HG03060 (cell line): ENCODE measurements at regions not wholly inside any gene's neighbourhood (a gene's known extent, or its start where the extent isn't known, plus 50 kb on each side); places are given as distances from the start of the nearest gene placed in this dataset.

Source experiments
- ATAC-seq: cut with Tn5 transposase; IDR thresholded peaks from one replicate; pipeline ENCODE4 v1.9.1; 2021; ENCODE audit warnings: low read depth, moderate number of reproducible peaks; ENCODE audit not compliant: unreplicated experiment

DNA sequence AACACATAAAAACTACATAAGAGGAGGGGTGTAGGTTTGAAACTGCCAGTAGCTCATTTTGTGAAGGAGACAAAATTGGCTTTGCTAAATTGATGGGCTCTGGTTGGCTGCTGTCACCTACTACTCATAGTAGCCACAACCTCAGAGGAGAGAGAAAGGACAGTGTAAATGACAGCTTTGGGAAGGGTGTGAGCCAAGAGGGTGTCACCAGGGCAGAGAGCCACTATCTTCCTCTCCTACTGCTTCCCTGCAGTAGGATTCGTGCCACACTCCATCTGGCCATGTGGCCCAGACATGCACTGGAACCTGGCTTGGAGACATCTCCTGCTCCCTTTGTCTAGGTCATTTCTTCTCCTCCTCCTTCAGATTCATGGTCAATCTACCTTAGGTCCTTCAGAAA lies 455.9 kb downstream of the ENC1 start:
- no peak for ATAC-seq

DNA sequence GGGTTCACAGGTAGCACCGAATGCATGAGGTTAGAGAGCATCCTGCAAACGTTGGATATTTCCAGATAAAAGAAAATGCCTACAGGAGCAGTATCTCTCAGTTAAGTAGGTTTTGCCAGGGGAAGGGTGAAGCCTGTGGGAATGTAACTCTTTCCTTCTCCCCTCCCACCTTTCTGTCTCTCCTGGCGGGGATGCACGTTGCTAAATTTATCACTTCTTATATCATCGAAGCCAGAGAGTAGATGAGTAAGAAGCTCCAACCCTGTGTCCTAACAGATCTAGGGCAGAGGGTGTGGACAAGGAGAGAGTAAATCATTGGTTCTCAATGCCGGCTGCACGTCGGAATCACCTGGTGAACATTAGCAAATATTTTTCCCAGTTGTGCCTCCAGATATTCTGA lies 457.5 kb downstream of the ENC1 start:
- no peak for ATAC-seq

DNA sequence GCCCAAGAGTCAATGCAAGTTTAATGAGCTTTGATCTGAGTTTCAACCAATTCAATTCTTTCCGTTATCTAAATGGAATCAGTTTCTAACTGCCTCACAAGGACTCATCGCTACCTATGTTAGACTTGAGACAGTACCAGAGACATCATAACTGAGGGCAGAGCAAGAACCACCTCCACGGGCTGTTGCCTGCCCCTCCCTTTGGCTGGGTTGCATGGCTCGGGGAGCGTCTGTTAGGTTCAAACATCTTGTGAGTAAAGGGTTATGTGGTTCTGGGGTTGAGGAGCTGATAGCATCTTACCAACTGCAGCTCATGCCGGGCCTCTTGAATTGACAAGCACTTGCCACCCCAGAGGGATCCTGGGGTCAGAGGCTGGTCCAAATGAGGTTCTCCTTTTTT lies 457.9 kb downstream of the ENC1 start:
- no peak for ATAC-seq

- no peak for ATAC-seq
Observed at GRCh38 chr5:74179701-74180100, 460.8 kb downstream of the ENC1 start.

DNA sequence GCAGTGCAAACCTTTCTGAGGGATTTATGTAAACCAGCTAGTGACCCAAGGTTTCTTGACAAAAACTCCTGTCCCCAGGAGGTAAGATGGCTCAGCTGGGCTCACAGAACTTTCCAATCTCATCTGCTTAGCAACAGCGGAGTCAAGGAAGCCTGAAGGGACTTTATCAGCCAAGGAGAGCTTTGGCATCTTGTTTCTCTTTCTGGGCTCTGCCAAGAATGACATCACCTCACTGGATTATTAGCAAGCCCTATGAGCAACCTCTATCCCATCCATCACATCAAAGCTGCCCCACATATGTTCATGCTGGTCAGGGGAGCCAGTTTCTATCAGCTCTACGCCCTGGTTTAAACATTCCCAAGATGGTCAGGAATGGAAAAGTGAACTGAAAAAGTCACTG lies 461.3 kb downstream of the ENC1 start:
- no peak for ATAC-seq

DNA sequence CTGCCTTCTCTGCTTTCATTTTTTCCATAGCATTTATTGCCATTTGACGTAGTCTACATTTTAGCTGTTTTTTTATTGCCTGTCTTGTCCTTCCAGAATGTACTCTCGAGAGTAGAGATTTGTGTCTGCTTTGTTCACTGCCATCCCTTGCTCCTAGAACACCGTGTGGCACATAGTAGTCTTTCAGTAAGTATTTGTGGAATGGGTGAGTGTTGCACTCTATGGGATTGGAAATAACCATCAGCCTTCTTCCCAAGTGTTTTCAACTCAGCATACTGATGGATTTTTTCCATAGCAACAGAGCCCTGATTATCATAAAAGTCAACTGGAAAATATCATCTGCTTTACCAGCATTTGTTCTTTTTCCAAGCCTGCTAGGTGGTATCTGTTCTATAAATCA lies 462.6 kb downstream of the ENC1 start:
- ATAC-seq: no peak

DNA sequence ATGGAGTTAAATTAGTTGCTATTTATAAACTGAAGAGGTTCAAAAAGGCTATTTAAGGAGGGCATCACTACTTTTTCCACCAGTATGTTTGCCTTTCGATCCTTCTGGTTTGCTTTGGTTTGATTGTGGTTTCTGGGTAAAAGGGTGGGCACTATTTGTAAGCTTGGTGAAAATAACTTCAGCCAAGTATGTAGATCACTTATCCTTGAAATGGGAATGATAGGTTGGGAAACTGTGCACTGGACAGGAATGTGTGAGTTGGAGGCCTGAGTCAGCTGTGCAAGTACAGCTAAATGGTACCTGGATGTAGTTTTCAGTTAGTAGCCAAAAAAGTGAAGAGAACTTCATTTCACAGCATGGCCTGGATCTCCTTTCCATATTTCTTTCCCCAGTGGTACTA lies 466.2 kb downstream of the ENC1 start:
- no peak for ATAC-seq

GRCh38 chr5:74173665-74174064 lies 466.9 kb downstream of the ENC1 start:
- no peak for ATAC-seq

GRCh38 chr5:74173241-74173640 lies 467.3 kb downstream of the ENC1 start:
- no peak for ATAC-seq

- no peak for ATAC-seq
Observed at GRCh38 chr5:74169701-74170100, 470.8 kb downstream of the ENC1 start.

DNA sequence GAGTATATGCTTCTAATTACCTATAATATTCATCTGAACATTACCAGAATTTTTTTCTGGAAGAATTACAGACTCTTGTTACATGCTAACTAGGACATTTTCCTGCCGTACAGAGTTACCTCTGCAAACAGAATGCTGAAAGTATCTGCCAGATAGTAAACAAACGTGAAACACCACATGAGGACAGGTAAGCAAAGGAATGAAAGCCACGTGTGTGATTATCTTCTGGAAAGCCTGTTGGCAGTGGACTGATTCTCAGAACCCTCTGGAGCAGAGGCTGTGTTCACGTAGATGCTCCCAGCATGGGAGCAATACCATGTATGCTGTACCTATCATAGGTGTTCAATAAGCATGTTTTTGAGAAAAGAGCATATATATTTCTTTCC lies 472.6 kb downstream of the ENC1 start:
- no peak for ATAC-seq

DNA sequence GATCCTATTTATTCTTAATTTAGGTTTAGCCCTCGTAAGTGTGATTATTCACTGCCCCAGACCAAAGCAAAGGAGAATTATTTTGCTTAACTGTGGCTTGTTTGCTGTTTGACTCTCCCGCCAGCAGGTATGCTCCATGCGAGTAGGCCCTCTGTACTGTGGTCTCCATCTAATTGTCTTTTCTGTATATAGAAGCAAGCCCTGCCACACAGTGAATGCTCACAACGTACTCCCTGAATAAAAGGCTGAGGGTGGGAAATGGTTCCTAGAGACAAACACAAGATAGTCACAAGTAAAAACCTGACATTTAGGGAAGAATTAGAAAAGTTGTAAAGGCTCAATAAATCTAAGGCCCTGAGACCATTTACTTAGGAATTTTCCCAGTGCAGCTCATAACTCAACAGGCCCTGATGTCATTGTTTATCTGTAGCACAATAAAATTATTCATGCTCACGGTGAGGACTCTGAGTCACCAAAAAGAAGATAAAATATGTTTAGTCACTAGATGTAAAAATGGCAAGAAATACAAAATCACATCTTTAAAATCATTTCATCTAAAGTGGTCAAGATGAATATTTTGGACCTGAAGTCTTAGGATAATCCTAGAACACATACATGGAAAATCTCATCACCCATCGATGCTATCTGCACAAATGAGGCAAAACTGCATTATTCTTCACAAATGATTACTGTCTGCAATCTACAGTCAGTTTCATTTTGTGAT lies 473.2 kb downstream of the ENC1 start:
- ATAC-seq: no peak

GRCh38 chr5:74166064-74166463 lies 474.5 kb downstream of the ENC1 start:
- no peak for ATAC-seq

- ATAC-seq: no peak
Observed at GRCh38 chr5:74164725-74165235, 475.7 kb downstream of the ENC1 start.

DNA sequence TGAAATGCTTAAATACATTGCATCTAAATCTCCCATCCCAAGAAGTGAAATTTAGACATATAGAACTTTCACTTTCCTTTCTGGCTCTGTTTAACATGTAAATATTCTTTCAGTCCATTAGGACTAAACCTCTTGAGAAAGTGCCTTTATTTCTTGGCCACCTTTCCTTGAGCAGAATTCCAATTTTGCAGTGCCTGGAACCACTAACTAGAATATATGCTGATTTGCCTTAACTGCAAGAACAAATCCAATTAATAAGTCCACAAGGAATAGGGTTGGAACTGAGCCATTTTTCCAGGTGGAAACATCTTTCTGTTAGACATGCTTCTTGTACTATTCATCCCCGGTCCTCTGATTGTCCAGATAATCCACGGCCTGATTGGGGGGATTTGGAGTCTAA lies 478.0 kb downstream of the ENC1 start:
- no peak for ATAC-seq

DNA sequence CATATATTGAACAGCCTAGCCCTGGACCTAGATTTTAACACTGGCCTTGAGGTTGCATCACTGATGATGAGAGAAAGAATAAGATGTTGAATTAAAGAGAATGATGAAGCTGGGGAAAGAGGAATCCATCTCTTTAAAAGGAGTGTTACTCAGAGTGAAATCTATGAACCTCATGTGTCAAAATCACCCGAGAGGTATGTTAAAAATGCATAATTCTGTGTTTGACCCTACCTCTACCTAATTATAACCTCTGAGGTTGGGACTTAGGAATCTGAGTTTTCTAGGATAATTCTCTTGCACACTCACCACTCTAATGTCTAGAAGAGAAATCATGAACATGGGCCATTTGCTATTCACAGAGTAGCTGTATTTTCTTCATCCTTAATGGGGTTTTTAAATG lies 479.4 kb downstream of the ENC1 start:
- no peak for ATAC-seq

DNA sequence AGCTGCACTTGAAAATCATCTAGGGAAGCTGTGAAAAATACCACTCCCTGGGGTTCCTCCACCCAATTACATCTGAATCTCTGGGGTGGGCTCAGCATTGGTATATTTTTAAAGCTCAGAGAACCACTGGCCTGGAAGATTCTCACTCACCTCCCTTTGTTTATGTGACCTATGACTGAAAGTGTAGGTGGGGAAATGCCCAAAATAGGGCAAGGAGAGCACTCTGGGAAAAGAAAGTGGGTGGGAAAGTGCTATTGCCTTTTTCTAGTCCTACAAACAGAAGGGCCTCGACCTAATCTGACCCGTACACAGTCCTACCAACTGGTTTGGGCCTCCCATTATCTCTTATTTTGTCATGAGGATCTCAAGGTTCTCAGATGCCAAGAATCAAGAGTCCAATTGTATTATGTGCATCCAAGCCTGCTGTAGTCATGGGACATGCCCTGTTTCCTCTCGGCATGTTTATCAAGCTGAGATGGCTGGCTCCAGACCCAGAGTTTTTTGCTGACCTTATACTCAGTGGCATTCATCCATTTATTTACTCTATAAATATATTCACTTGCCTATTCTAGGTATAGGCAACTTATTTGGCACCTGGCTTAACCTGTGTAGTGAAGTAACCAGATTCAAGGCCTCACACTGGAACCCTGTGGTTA lies 483.7 kb downstream of the ENC1 start:
- ATAC-seq: no peak

DNA sequence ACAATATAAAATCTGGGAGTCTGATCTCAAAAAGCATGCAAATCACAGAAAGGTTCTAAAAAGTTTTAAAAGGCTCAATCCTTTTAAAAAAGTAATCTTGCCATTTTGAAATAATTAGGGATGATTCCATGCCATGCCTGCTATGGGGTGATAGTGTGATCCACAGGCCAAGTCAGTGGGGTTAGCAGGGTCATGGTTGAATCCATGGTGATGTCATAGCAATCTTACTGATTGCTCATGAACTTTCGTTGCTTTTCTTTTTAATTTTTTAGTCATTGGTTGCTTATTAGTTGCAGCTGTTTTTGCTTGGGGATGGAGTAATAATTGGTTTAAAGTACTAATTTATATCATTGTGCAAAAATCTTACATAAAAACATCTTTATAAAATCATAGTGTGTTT lies 485.0 kb downstream of the ENC1 start:
- ATAC-seq: no peak

DNA sequence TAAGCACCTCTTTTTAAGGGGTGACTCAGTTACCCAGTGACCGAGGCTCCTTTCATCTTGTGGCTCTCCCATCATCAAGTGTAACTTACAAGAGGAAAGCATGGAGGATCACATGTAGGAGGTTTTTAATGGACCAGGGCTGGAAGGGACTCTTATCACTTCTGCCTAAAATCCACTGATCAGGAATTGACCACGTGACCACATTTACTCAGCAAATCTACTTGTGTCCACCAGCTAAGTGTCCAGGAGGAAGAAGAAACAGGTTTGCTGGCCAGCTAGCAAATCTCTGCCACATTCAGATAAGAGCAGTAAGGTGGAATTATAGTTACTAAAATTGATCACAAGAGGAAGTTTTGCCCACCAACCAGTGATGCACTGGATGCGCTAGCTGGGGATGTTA lies 486.0 kb downstream of the ENC1 start:
- no peak for ATAC-seq

GRCh38 chr5:74153255-74153790 lies 487.2 kb downstream of the ENC1 start:
- ATAC-seq: no peak

DNA sequence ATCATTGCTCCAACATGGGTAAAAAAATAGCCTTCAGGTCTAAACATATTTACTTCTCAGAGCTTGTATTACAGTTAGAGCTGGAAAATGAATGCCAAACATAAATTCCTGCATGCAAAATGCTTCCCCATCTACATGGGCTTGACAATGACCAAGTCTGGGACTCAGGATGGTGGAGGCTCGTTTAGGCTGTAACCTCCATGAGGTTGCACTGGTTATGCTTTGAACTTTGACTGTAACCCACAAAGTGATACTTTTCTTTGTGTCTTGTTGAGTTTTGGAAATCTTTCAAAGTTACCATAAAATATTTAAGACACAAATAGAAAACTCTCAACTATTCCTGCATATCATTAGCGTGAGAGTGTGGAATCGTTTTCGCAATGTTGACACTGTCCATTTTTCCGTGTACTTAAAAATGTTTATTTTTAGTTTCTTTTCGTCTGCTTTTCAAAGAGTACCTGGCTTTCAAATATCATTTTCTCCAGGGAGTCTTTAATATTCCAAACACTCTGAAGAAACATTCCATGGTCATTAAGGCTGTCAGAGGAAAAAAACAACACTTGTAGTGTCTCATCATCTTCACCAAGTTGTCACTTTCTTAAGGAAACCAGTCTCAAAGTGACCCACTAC lies 487.8 kb downstream of the ENC1 start:
- no peak for ATAC-seq

DNA sequence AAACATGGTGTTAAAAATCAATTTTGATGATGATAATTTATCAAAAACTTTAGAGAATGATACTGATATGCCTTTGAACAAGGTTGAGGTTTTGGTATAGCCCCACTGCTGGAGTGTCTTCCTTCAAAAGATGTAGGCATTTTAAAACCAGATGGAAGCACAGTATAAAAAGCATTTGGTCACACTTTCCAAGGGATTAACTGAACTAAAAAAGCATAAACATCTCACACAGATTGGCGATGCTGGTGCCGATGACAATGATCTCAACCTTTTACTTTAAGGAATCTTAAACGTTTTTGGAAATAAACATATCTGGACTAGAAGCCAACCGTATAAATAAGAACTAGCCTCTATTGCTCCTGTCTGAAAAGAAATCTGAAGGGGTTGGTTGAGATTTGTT lies 488.4 kb downstream of the ENC1 start:
- no peak for ATAC-seq
